ENCODE measurements at regions not wholly inside any gene's neighbourhood (a gene's known extent, or its start where the extent isn't known, plus 50 kb on each side); places are given as distances from the start of the nearest gene placed in this dataset.

DNA sequence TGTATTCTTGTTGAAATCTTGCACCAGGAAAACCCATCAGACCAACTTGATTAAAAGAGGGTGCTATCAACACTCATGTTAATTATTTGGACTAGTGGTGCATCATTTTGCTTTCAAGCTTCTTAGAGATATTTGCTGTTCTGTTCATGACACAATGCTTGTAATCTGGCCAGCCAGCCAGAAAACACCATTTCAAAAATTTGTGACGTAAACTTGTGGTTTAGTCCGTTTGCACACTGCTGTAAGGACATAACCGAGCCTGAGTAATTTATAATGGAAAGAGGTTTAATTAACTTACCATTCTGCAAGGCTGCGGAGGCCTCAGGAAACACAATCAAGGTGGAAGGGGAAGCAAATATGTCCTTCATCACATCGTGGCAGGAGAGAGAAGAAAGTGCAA is 374.3 kb upstream of the TGFBR2 start:
- no peak for FAIRE-seq

DNA sequence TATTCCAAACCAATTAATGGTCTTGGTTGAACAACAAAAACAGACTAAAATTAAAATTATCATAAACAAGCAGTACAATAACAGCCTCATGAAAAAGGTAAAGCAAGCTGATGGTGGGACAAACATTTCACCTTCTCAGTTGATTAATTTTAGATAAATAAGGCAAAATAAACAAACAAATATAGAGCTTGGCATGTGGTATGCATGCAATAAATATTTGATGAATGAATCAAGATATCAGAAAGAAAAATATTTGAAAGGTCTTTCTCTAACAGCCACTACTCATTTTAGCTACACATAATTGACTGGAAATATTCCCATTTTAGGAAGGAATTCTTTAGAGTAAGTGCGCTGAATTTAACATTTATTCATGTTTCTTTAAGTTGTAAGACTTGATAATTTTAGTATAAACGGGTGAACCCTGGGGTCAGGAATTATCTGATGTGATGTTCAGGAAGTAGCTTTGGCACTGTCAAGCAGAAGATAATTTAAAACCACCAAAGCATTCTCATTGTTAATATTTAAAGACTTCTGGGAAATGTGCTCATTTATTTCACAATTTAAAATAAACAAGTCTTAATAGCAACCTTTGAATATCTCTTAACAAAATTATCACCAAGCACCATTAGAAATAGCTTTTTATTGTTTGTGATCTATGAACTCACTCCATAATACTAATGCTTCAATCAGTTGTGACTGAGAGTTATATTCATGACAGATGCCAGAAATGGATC is 372.3 kb upstream of the TGFBR2 start:
- no peak for DNase-seq (ENCODE audit: low read depth, low spot score)
- H3K9me1 ChIP-seq (ENCODE audit: control insufficient read depth, extremely low read depth, insufficient read depth, low read length) = no peaks in the 10 kb centered on the region
- dilution Hi-C loops (cut with MboI; ENCODE audit: extremely low pct_ligation_motif_present, low sequenced_read_pairs) = no loop called here
- H3K9ac ChIP-seq (ENCODE audit: control insufficient read depth, extremely low read depth, insufficient read depth, low read length) = no peak overlapping the region
- no peak for TF ChIP-seq EZH2 (IDR thresholded peaks at IDR 0.05; ENCODE audit: low read length)
- TF ChIP-seq, protein P1, sequence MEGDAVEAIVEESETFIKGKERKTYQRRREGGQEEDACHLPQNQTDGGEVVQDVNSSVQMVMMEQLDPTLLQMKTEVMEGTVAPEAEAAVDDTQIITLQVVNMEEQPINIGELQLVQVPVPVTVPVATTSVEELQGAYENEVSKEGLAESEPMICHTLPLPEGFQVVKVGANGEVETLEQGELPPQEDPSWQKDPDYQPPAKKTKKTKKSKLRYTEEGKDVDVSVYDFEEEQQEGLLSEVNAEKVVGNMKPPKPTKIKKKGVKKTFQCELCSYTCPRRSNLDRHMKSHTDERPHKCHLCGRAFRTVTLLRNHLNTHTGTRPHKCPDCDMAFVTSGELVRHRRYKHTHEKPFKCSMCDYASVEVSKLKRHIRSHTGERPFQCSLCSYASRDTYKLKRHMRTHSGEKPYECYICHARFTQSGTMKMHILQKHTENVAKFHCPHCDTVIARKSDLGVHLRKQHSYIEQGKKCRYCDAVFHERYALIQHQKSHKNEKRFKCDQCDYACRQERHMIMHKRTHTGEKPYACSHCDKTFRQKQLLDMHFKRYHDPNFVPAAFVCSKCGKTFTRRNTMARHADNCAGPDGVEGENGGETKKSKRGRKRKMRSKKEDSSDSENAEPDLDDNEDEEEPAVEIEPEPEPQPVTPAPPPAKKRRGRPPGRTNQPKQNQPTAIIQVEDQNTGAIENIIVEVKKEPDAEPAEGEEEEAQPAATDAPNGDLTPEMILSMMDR (optimal IDR thresholded peaks at IDR 0.05 in 1 of 3, IDR thresholded peaks at IDR 0.05 in 1 of 3, conservative IDR thresholded peaks at IDR 0.05 in 1 of 3; ENCODE audit: extremely low read depth in 1 of 3, insufficient read depth in 2 of 3, low read length in 3 of 3) = no peak
- no peak overlapping the region for H3K4me3 ChIP-seq (ENCODE audit: control insufficient read depth in 2 of 3, extremely low read depth in 1 of 3, insufficient read depth in 2 of 3, low read depth in 1 of 3, low read length in 3 of 3)
- H3K27ac ChIP-seq (ENCODE audit: control insufficient read depth, insufficient read depth, low read length) = no peak overlapping the region
- no peaks in the 10 kb centered on the region for H3K9me3 ChIP-seq (ENCODE audit: control insufficient read depth, low read depth, low read length)
- FAIRE-seq = no peak
- no peaks in the 10 kb centered on the region for H4K20me1 ChIP-seq (ENCODE audit: control insufficient read depth, extremely low read depth, insufficient read depth, low read length)
- no peaks in the 10 kb centered on the region for H3K36me3 ChIP-seq (ENCODE audit: control insufficient read depth in 2 of 2, extremely low read depth in 1 of 2, insufficient read depth in 2 of 2, low read length in 2 of 2)
- H3K4me1 ChIP-seq (ENCODE audit: control insufficient read depth, extremely low read depth, insufficient read depth, low read length) = no peaks in the 10 kb centered on the region
- no peak overlapping the region for H3K4me2 ChIP-seq (ENCODE audit: control insufficient read depth, extremely low read depth, insufficient read depth, low read depth, low read length)
- no peaks in the 10 kb centered on the region for H3K79me2 ChIP-seq (ENCODE audit: control insufficient read depth, insufficient read depth, low read length)
- H3K27me3 ChIP-seq (ENCODE audit: control insufficient read depth, extremely low read depth, insufficient read depth, low read length) = no peaks in the 10 kb centered on the region
- peak overlapping the region; percentile 30 for H2AFZ ChIP-seq (ENCODE audit: control insufficient read depth, low read length)

More for the DNA sequence above, 374.3 kb upstream of the TGFBR2 start:
- no peaks in the 10 kb centered on the region for H4K20me1 ChIP-seq (ENCODE audit: control insufficient read depth, extremely low read depth, insufficient read depth, low read length)
- H3K9ac ChIP-seq (ENCODE audit: control insufficient read depth, extremely low read depth, insufficient read depth, low read length) = no peak overlapping the region
- peaks cover 9% of the 10 kb centered on the region for H3K4me1 ChIP-seq (ENCODE audit: control insufficient read depth, extremely low read depth, insufficient read depth, low read length)
- dilution Hi-C loops (cut with MboI; ENCODE audit: extremely low pct_ligation_motif_present, low sequenced_read_pairs) = no loop called here
- H2AFZ ChIP-seq (ENCODE audit: control insufficient read depth, low read length) = no peak overlapping the region
- DNase-seq (ENCODE audit: low read depth, low spot score) = no peak
- TF ChIP-seq, protein P1 (optimal IDR thresholded peaks at IDR 0.05 in 1 of 3, IDR thresholded peaks at IDR 0.05 in 1 of 3, conservative IDR thresholded peaks at IDR 0.05 in 1 of 3; ENCODE audit: extremely low read depth in 1 of 3, insufficient read depth in 2 of 3, low read length in 3 of 3) = no peak
- no peak for TF ChIP-seq EZH2 (IDR thresholded peaks at IDR 0.05; ENCODE audit: low read length)
- H3K27ac ChIP-seq (ENCODE audit: control insufficient read depth, insufficient read depth, low read length) = no peak overlapping the region
- H3K4me2 ChIP-seq (ENCODE audit: control insufficient read depth, extremely low read depth, insufficient read depth, low read depth, low read length) = no peak overlapping the region
- H3K27me3 ChIP-seq (ENCODE audit: control insufficient read depth, extremely low read depth, insufficient read depth, low read length) = no peaks in the 10 kb centered on the region
- no peaks in the 10 kb centered on the region for H3K9me3 ChIP-seq (ENCODE audit: control insufficient read depth, low read depth, low read length)
- H3K4me3 ChIP-seq (ENCODE audit: control insufficient read depth in 2 of 3, extremely low read depth in 1 of 3, insufficient read depth in 2 of 3, low read depth in 1 of 3, low read length in 3 of 3) = no peak overlapping the region
- no peaks in the 10 kb centered on the region for H3K9me1 ChIP-seq (ENCODE audit: control insufficient read depth, extremely low read depth, insufficient read depth, low read length)
- no peaks in the 10 kb centered on the region for H3K79me2 ChIP-seq (ENCODE audit: control insufficient read depth, insufficient read depth, low read length)
- no peaks in the 10 kb centered on the region for H3K36me3 ChIP-seq (ENCODE audit: control insufficient read depth in 2 of 2, extremely low read depth in 1 of 2, insufficient read depth in 2 of 2, low read length in 2 of 2)
